ENCODE measurements at regions not wholly inside any gene's neighbourhood (a gene's known extent, or its start where the extent isn't known, plus 50 kb on each side); places are given as distances from the start of the nearest gene placed in this dataset.

- TF ChIP-seq CTCF (IDR thresholded peaks at IDR 0.05; ENCODE audit: low read depth, low read length) = no peak
Measured at GRCh38 chr6:9064156-9064555, 628.8 kb upstream of the SLC35B3 start.

GRCh38 chr6:9062596-9062995 lies 627.3 kb upstream of the SLC35B3 start:
- Histone ChIP-seq H3K27ac (ENCODE audit: low read depth, low read length) (no peak overlapping the region), H3K9me3 (ENCODE audit: control insufficient read depth, insufficient read depth, low read length) (no peaks in the 10 kb centered on the region), H3K4me3 (ENCODE audit: low read depth, low read length) (no peak overlapping the region), H3K27me3 (ENCODE audit: control insufficient read depth, insufficient read depth, low read length) (no peaks in the 10 kb centered on the region)
- DNase-seq (ENCODE audit: low read depth, low spot score) = no peak
- CTCF ChIA-PET = no interaction called here
- TF ChIP-seq CTCF (IDR thresholded peaks at IDR 0.05; ENCODE audit: low read depth, low read length) = no peak
- POLR2A ChIA-PET = no interaction called here

More at GRCh38 chr6:9064156-9064555, 628.8 kb upstream of the SLC35B3 start:
- ChIA-PET POLR2A (no interaction called here), CTCF (no interaction called here)
- DNase-seq (ENCODE audit: low read depth, low spot score) = no peak
- no peaks in the 10 kb centered on the region for H3K9me3 ChIP-seq (ENCODE audit: control insufficient read depth, insufficient read depth, low read length)
- H3K4me3 ChIP-seq (ENCODE audit: low read depth, low read length) = no peak overlapping the region
- H3K27me3 ChIP-seq (ENCODE audit: control insufficient read depth, insufficient read depth, low read length) = no peaks in the 10 kb centered on the region
- H3K27ac ChIP-seq (ENCODE audit: low read depth, low read length) = no peak overlapping the region

GRCh38 chr6:9057937-9058336 lies 622.6 kb upstream of the SLC35B3 start:
- DNase-seq (ENCODE audit: low read depth, low spot score) = no peak
- POLR2A ChIA-PET = no interaction called here
- Histone ChIP-seq H3K4me3 (ENCODE audit: low read depth, low read length) (no peak overlapping the region), H3K27ac (ENCODE audit: low read depth, low read length) (no peak overlapping the region), H3K27me3 (ENCODE audit: control insufficient read depth, insufficient read depth, low read length) (no peaks in the 10 kb centered on the region), H3K9me3 (ENCODE audit: control insufficient read depth, insufficient read depth, low read length) (no peaks in the 10 kb centered on the region)
- CTCF ChIA-PET = no interaction called here
- TF ChIP-seq CTCF (IDR thresholded peaks at IDR 0.05; ENCODE audit: low read depth, low read length) = no peak

GRCh38 chr6:9056556-9056955 lies 621.2 kb upstream of the SLC35B3 start:
- Histone ChIP-seq H3K9me3 (ENCODE audit: control insufficient read depth, insufficient read depth, low read length) (no peaks in the 10 kb centered on the region), H3K4me3 (ENCODE audit: low read depth, low read length) (no peak overlapping the region), H3K27ac (ENCODE audit: low read depth, low read length) (no peak overlapping the region), H3K27me3 (ENCODE audit: control insufficient read depth, insufficient read depth, low read length) (no peaks in the 10 kb centered on the region)
- TF ChIP-seq CTCF (IDR thresholded peaks at IDR 0.05; ENCODE audit: low read depth, low read length) = no peak
- DNase-seq (ENCODE audit: low read depth, low spot score) = no peak
- ChIA-PET CTCF (no interaction called here), POLR2A (no interaction called here)

GRCh38 chr6:9044426-9044825 lies 609.1 kb upstream of the SLC35B3 start:
- Histone ChIP-seq H3K4me3 (ENCODE audit: low read depth, low read length) (no peak overlapping the region), H3K27me3 (ENCODE audit: control insufficient read depth, insufficient read depth, low read length) (no peaks in the 10 kb centered on the region), H3K27ac (ENCODE audit: low read depth, low read length) (no peak overlapping the region), H3K9me3 (ENCODE audit: control insufficient read depth, insufficient read depth, low read length) (peaks cover 14% of the 10 kb centered on the region)
- TF ChIP-seq CTCF (IDR thresholded peaks at IDR 0.05; ENCODE audit: low read depth, low read length) = no peak
- CTCF ChIA-PET = no interaction called here
- DNase-seq (ENCODE audit: low read depth, low spot score) = no peak
- POLR2A ChIA-PET = no interaction called here
